Liver (tissue), 8 donors: ENCODE measurements at regions not wholly inside any gene's neighbourhood (a gene's known extent, or its start where the extent isn't known, plus 50 kb on each side); places are given as distances from the start of the nearest gene placed in this dataset.

Source experiments
- DNase-seq: peaks from one replicate; pipeline ENCODE4 v3.0.0-alpha.2; 2017; ENCODE audit warnings: low spot score
- H3K27ac ChIP-seq, 2 donors: one replicate each; pipeline ENCODE4 v1.7.0; 2013; ENCODE audit warnings: inconsistent platforms in 2 of 2, low read length in 2 of 2, control low read depth in 1 of 2, low read depth in 1 of 2, mild to moderate bottlenecking in 1 of 2
- H3K27me3 ChIP-seq, 4 donors: one replicate each; pipeline versions ENCODE4 v1.6.1 to v1.7.0; 2013; ENCODE audit warnings: low read length in 3 of 4, inconsistent platforms in 1 of 4, mild to moderate bottlenecking in 1 of 4, moderate library complexity in 1 of 4; ENCODE audit not compliant: control insufficient read depth in 4 of 4, insufficient read depth in 4 of 4
- H3K36me3 ChIP-seq, 4 donors: one replicate each; pipeline versions ENCODE4 v1.6.1 to v1.7.0; 2013; ENCODE audit warnings: low read length in 3 of 4, mild to moderate bottlenecking in 3 of 4, low read depth in 1 of 4, moderate library complexity in 1 of 4; ENCODE audit not compliant: control insufficient read depth in 4 of 4, insufficient read depth in 3 of 4
- H3K4me1 ChIP-seq, 4 donors: one replicate each; pipeline versions ENCODE4 v1.6.1 to v1.7.0; 2013; ENCODE audit warnings: low read length in 3 of 4, mild to moderate bottlenecking in 3 of 4, moderate library complexity in 1 of 4; ENCODE audit not compliant: control insufficient read depth in 4 of 4, insufficient read depth in 4 of 4
- H3K4me3 ChIP-seq, 3 donors: one replicate each; pipeline versions ENCODE4 v1.6.1 to v1.7.0; 2013; ENCODE audit warnings: low read length in 3 of 3, control low read depth in 1 of 3, low read depth in 1 of 3, mild to moderate bottlenecking in 1 of 3
- H3K9ac ChIP-seq, 2 donors: one replicate each; pipeline ENCODE4 v1.7.0; 2013; ENCODE audit warnings: low read length in 2 of 2, mild to moderate bottlenecking in 2 of 2, moderate library complexity in 2 of 2, control low read depth in 1 of 2, low read depth in 1 of 2
- H3K9me3 ChIP-seq, 4 donors: one replicate each; pipeline versions ENCODE4 v1.6.1 to v1.7.0; 2013; ENCODE audit warnings: low read length in 3 of 4; ENCODE audit not compliant: control insufficient read depth in 4 of 4
- EGR1 ChIP-seq, 2 donors: IDR thresholded peaks; 2 replicates each; pipeline ENCODE4 v1.6.1; 2016 to 2018; ENCODE audit warnings: antibody characterized with exemption in 2 of 2, low read depth in 2 of 2
- FOXA1 ChIP-seq: IDR thresholded peaks from 2 replicates; pipeline ENCODE4 v1.6.1; 2016; ENCODE audit warnings: antibody characterized with exemption
- FOXA2 ChIP-seq: IDR thresholded peaks from 2 replicates; pipeline ENCODE4 v1.6.1; 2016; ENCODE audit warnings: antibody characterized with exemption
- GABPA ChIP-seq, 2 donors: IDR thresholded peaks in 1 of 2; conservative IDR thresholded peaks in 1 of 2; 2 replicates each; pipeline ENCODE4 v1.6.1; 2016; ENCODE audit warnings: antibody characterized with exemption in 2 of 2, mild to moderate bottlenecking in 1 of 2, moderate library complexity in 1 of 2
- HNF4A ChIP-seq, 2 donors: conservative IDR thresholded peaks; 2 replicates each; pipeline ENCODE4 v1.6.1; 2016; ENCODE audit warnings: antibody characterized with exemption in 2 of 2, mild to moderate bottlenecking in 2 of 2
- HNF4G ChIP-seq: IDR thresholded peaks from 2 replicates; pipeline ENCODE4 v1.6.1; 2016; ENCODE audit warnings: antibody characterized with exemption
- JUND ChIP-seq, 2 donors: IDR thresholded peaks; 2 replicates each; pipeline ENCODE4 v1.6.1; 2016; ENCODE audit warnings: antibody characterized with exemption in 2 of 2
- NR2F2 ChIP-seq: IDR thresholded peaks from 2 replicates; pipeline ENCODE4 v1.6.1; 2016; ENCODE audit warnings: antibody characterized with exemption
- RAD21 ChIP-seq, 2 donors: IDR thresholded peaks; 2 replicates each; pipeline ENCODE4 v1.6.1; 2016; ENCODE audit warnings: antibody characterized with exemption in 2 of 2, mild to moderate bottlenecking in 2 of 2
- RXRA ChIP-seq, 2 donors: IDR thresholded peaks; 2 replicates each; pipeline ENCODE4 v1.6.1; 2017 to 2018; ENCODE audit warnings: antibody characterized with exemption in 2 of 2, mild to moderate bottlenecking in 1 of 2
- TAF1 ChIP-seq: conservative IDR thresholded peaks from 2 replicates; pipeline ENCODE4 v1.6.1; 2016; ENCODE audit warnings: antibody characterized with exemption, mild to moderate bottlenecking
- YY1 ChIP-seq: IDR thresholded peaks from 2 replicates; pipeline ENCODE4 v1.6.1; 2016; ENCODE audit warnings: antibody characterized with exemption, mild to moderate bottlenecking
- WGBS: extraction: QIAGEN DNeasy Blood & Tissue Kit; methylation state at CpG from one replicate; pipeline ENCODE4 v1.1.7; 2013; 5-methylcytosine and 5-hydroxymethylcytosine counted together
- TF ChIP-seq, protein P1 (sequence below): IDR thresholded peaks from 2 replicates; pipeline ENCODE4 v1.6.1; 2016; ENCODE audit warnings: antibody characterized with exemption
- TF ChIP-seq, protein P2 (sequence below): IDR thresholded peaks from 2 replicates; pipeline ENCODE4 v1.6.1; 2016; ENCODE audit warnings: antibody characterized with exemption
- TF ChIP-seq, protein P3 (sequence below): IDR thresholded peaks from 2 replicates; pipeline ENCODE4 v1.6.1; 2016; ENCODE audit warnings: antibody characterized with exemption
- TF ChIP-seq, protein P4 (sequence below): fragments of 150-350 bp; IDR thresholded peaks from 2 replicates; pipeline ENCODE4 v1.5.1; 2017; ENCODE audit warnings: improper control_type of control experiment, low read depth, low read length; ENCODE audit not compliant: missing input control
- TF ChIP-seq, protein P5 (sequence below): IDR thresholded peaks from 2 replicates; pipeline ENCODE4 v1.6.1; 2016; ENCODE audit warnings: antibody characterized with exemption, mild to moderate bottlenecking
- donor health status: healthy.
- donor health status: healthy.
- donor health status: healthy.
- donor health status: healthy.
- donor health status: healthy.

DNA sequence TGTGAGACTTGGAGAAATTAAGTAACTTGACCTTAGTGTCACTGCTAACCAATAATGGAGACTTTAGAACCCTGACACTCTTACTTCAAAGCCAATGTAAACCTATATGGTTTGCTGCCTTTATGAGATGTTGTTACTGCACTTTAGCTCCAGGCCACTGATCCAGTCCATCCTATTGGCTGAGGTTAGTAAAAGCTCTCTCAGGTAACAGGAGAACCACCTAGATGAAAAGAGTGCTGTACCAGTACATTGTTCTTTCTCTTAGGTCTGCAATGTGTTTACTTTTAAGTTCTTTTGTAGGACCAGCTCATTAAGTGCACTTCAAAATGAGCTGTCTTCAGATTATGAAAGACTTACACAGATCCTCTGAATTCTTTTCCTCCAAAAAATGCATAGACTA, 994.0 kb upstream of the FAT3 start:
- no peaks in the 10 kb centered on the region for H3K9me3 ChIP-seq
- no peak overlapping the region for H3K9ac ChIP-seq
- no peak for DNase-seq
- H3K4me3 ChIP-seq: no peak overlapping the region
- TF ChIP-seq HNF4A (conservative IDR thresholded peaks at IDR 0.05): no peak
- TF ChIP-seq EGR1 (IDR thresholded peaks at IDR 0.05; ENCODE audit: low read depth in 2 of 2): no peak
- TF ChIP-seq JUND (IDR thresholded peaks at IDR 0.05): no peak
- no peak for TF ChIP-seq FOXA2
- TF ChIP-seq, protein P1, sequence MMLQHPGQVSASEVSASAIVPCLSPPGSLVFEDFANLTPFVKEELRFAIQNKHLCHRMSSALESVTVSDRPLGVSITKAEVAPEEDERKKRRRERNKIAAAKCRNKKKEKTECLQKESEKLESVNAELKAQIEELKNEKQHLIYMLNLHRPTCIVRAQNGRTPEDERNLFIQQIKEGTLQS: no peak
- no peak for TF ChIP-seq TAF1
- no peak for TF ChIP-seq RAD21 (IDR thresholded peaks at IDR 0.05)
- no peak for TF ChIP-seq FOXA1
- TF ChIP-seq RXRA (IDR thresholded peaks at IDR 0.05): no peak
- TF ChIP-seq, protein P2, sequence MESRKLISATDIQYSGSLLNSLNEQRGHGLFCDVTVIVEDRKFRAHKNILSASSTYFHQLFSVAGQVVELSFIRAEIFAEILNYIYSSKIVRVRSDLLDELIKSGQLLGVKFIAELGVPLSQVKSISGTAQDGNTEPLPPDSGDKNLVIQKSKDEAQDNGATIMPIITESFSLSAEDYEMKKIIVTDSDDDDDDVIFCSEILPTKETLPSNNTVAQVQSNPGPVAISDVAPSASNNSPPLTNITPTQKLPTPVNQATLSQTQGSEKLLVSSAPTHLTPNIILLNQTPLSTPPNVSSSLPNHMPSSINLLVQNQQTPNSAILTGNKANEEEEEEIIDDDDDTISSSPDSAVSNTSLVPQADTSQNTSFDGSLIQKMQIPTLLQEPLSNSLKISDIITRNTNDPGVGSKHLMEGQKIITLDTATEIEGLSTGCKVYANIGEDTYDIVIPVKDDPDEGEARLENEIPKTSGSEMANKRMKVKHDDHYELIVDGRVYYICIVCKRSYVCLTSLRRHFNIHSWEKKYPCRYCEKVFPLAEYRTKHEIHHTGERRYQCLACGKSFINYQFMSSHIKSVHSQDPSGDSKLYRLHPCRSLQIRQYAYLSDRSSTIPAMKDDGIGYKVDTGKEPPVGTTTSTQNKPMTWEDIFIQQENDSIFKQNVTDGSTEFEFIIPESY: no peak
- no peak for TF ChIP-seq NR2F2
- TF ChIP-seq GABPA (IDR thresholded peaks at IDR 0.05 in 1 of 2, conservative IDR thresholded peaks at IDR 0.05 in 1 of 2): no peak
- no peak for TF ChIP-seq YY1
- no peaks in the 10 kb centered on the region for H3K27me3 ChIP-seq
- no peaks in the 10 kb centered on the region for H3K36me3 ChIP-seq
- no peak overlapping the region for H3K27ac ChIP-seq
- H3K4me1 ChIP-seq: no peaks in the 10 kb centered on the region

DNA sequence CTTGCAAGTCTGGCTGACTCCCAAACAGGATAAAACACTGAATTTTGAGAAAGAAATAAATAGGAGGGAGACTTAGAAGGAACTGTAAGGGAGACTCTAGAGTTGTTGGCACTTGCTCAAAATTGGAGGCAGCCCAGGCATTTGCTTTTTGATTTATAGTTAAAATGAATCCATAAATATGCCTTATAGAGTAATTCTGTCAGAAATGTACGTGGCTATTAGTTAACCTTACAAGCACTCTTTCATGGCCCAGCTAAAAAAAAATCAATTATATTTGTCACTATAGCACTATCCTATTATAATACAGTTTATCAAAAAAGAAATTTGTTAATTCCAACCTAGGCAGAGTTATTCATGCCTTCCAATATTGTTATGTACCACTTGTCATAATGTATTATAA, 1000.0 kb upstream of the CHORDC1 start:
- no peak for DNase-seq
- Histone ChIP-seq H3K27ac (no peak overlapping the region), H3K4me3 (no peak overlapping the region), H3K36me3 (no peaks in the 10 kb centered on the region), H3K9ac (no peak overlapping the region), H3K27me3 (no peaks in the 10 kb centered on the region), H3K4me1 (no peaks in the 10 kb centered on the region), H3K9me3 (no peaks in the 10 kb centered on the region)
- 33% methylated on average over 1 of the region's 1 CpG for WGBS
- TF ChIP-seq, protein P1: no peak
- TF ChIP-seq, protein P3, sequence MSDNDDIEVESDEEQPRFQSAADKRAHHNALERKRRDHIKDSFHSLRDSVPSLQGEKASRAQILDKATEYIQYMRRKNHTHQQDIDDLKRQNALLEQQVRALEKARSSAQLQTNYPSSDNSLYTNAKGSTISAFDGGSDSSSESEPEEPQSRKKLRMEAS: no peak
- TF ChIP-seq NR2F2: no peak
- TF ChIP-seq, protein P4, sequence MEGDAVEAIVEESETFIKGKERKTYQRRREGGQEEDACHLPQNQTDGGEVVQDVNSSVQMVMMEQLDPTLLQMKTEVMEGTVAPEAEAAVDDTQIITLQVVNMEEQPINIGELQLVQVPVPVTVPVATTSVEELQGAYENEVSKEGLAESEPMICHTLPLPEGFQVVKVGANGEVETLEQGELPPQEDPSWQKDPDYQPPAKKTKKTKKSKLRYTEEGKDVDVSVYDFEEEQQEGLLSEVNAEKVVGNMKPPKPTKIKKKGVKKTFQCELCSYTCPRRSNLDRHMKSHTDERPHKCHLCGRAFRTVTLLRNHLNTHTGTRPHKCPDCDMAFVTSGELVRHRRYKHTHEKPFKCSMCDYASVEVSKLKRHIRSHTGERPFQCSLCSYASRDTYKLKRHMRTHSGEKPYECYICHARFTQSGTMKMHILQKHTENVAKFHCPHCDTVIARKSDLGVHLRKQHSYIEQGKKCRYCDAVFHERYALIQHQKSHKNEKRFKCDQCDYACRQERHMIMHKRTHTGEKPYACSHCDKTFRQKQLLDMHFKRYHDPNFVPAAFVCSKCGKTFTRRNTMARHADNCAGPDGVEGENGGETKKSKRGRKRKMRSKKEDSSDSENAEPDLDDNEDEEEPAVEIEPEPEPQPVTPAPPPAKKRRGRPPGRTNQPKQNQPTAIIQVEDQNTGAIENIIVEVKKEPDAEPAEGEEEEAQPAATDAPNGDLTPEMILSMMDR: no peak
- TF ChIP-seq EGR1 (IDR thresholded peaks at IDR 0.05; ENCODE audit: low read depth in 2 of 2): no peak
- no peak for TF ChIP-seq TAF1
- no peak for TF ChIP-seq JUND (IDR thresholded peaks at IDR 0.05)
- no peak for TF ChIP-seq RXRA (IDR thresholded peaks at IDR 0.05)
- TF ChIP-seq RAD21 (IDR thresholded peaks at IDR 0.05): no peak
- TF ChIP-seq YY1: no peak
- TF ChIP-seq, protein P5, sequence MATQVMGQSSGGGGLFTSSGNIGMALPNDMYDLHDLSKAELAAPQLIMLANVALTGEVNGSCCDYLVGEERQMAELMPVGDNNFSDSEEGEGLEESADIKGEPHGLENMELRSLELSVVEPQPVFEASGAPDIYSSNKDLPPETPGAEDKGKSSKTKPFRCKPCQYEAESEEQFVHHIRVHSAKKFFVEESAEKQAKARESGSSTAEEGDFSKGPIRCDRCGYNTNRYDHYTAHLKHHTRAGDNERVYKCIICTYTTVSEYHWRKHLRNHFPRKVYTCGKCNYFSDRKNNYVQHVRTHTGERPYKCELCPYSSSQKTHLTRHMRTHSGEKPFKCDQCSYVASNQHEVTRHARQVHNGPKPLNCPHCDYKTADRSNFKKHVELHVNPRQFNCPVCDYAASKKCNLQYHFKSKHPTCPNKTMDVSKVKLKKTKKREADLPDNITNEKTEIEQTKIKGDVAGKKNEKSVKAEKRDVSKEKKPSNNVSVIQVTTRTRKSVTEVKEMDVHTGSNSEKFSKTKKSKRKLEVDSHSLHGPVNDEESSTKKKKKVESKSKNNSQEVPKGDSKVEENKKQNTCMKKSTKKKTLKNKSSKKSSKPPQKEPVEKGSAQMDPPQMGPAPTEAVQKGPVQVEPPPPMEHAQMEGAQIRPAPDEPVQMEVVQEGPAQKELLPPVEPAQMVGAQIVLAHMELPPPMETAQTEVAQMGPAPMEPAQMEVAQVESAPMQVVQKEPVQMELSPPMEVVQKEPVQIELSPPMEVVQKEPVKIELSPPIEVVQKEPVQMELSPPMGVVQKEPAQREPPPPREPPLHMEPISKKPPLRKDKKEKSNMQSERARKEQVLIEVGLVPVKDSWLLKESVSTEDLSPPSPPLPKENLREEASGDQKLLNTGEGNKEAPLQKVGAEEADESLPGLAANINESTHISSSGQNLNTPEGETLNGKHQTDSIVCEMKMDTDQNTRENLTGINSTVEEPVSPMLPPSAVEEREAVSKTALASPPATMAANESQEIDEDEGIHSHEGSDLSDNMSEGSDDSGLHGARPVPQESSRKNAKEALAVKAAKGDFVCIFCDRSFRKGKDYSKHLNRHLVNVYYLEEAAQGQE: no peak
- TF ChIP-seq HNF4G: no peak
- TF ChIP-seq GABPA (IDR thresholded peaks at IDR 0.05 in 1 of 2, conservative IDR thresholded peaks at IDR 0.05 in 1 of 2): no peak
- TF ChIP-seq, protein P2: no peak
- no peak for TF ChIP-seq HNF4A (conservative IDR thresholded peaks at IDR 0.05)
- no peak for TF ChIP-seq FOXA2
